Loucy (cell line): ENCODE measurements at regions not wholly inside any gene's neighbourhood (a gene's known extent, or its start where the extent isn't known, plus 50 kb on each side); places are given as distances from the start of the nearest gene placed in this dataset.

Source experiments
- H2AFZ ChIP-seq: fragments of 200-600 bp; sonication (generic); 2 replicates; pipeline ENCODE4 v1.6.0; 2016; ENCODE audit warnings: antibody characterized with exemption, mild to moderate bottlenecking, low read length, moderate library complexity
- H3F3A ChIP-seq: fragments of 200-600 bp; 2 replicates; pipeline ENCODE4 v1.6.0; 2016; ENCODE audit warnings: antibody characterized with exemption, low read depth, mild to moderate bottlenecking
- H3K27me3 ChIP-seq: fragments of 200-600 bp; sonication (generic); 2 replicates; pipeline ENCODE4 v1.6.1; 2014; ENCODE audit warnings: low read length, mild to moderate bottlenecking; ENCODE audit not compliant: insufficient read depth, poor library complexity, severe bottlenecking
- H3K36me3 ChIP-seq: fragments of 200-600 bp; sonication (generic); 2 replicates; pipeline ENCODE4 v1.6.1; 2016; ENCODE audit warnings: low read length; ENCODE audit not compliant: insufficient read depth
- H3K4me1 ChIP-seq: fragments of 200-600 bp; sonication (generic); 2 replicates; pipeline ENCODE4 v1.5.1; 2014; ENCODE audit warnings: low read length, mild to moderate bottlenecking; ENCODE audit not compliant: insufficient read depth, poor library complexity, severe bottlenecking
- H3K4me2 ChIP-seq: fragments of 200-600 bp; sonication (generic); 2 replicates; pipeline ENCODE4 v1.6.0; 2014; ENCODE audit warnings: antibody characterized with exemption, low read length, low read depth, mild to moderate bottlenecking; ENCODE audit not compliant: poor library complexity, severe bottlenecking
- H3K4me3 ChIP-seq: fragments of 200-600 bp; sonication (generic); 2 replicates; pipeline ENCODE4 v1.5.1; 2014; ENCODE audit warnings: low read length, mild to moderate bottlenecking, mixed read lengths; ENCODE audit not compliant: poor library complexity, severe bottlenecking
- H3K79me2 ChIP-seq: fragments of 200-600 bp; sonication (generic); 2 replicates; pipeline ENCODE4 v1.6.1; 2014; ENCODE audit warnings: low read length; ENCODE audit not compliant: insufficient read depth
- H3K9ac ChIP-seq: fragments of 200-600 bp; sonication (generic); 2 replicates; pipeline ENCODE4 v1.6.0; 2014; ENCODE audit warnings: mild to moderate bottlenecking, low read depth, low read length, moderate library complexity; ENCODE audit not compliant: poor library complexity, severe bottlenecking
- H3K9me2 ChIP-seq: fragments of 200-600 bp; sonication (generic); replicated peaks from 2 replicates; pipeline ENCODE4 v1.6.1; 2016; ENCODE audit warnings: low read depth, low read length, mixed read lengths
- H3K9me3 ChIP-seq: fragments of 200-600 bp; sonication (generic); 2 replicates; pipeline ENCODE4 v1.6.1; 2014; ENCODE audit warnings: mild to moderate bottlenecking, antibody characterized with exemption, low read length, low read depth; ENCODE audit not compliant: insufficient read depth
- H4K20me1 ChIP-seq: fragments of 200-600 bp; sonication (generic); 2 replicates; pipeline ENCODE4 v1.6.0; 2014; ENCODE audit warnings: antibody characterized with exemption, low read length, mild to moderate bottlenecking; ENCODE audit not compliant: insufficient read depth, poor library complexity, severe bottlenecking
- CTCF ChIP-seq: fragments of 200-600 bp; sonication (generic); conservative IDR thresholded peaks from 2 replicates; pipeline ENCODE4 v1.5.1; 2014; ENCODE audit warnings: mild to moderate bottlenecking, antibody characterized with exemption, low read length
- EZH2phosphoT487 ChIP-seq: fragments of 200-600 bp; IDR thresholded peaks from 2 replicates; pipeline ENCODE4 v1.6.1; 2018; ENCODE audit warnings: antibody characterized with exemption, mild to moderate bottlenecking, moderate library complexity, borderline replicate concordance

- no peak overlapping the region for H3K4me3 ChIP-seq
- H3K9me3 ChIP-seq = no peaks in the 10 kb centered on the region
- H3K4me1 ChIP-seq = peaks cover 15% of the 10 kb centered on the region
- H3K4me2 ChIP-seq = no peak overlapping the region
- no peak overlapping the region for H2AFZ ChIP-seq
- no peak for TF ChIP-seq EZH2phosphoT487
- TF ChIP-seq CTCF = no peak
- H3F3A ChIP-seq = no peaks in the 10 kb centered on the region; the same call in 1 of the 2 replicates
- H3K9ac ChIP-seq = no peak overlapping the region
- H4K20me1 ChIP-seq = no peaks in the 10 kb centered on the region
- H3K36me3 ChIP-seq = no peaks in the 10 kb centered on the region
- H3K79me2 ChIP-seq = no peaks in the 10 kb centered on the region
- H3K27me3 ChIP-seq = no peaks in the 10 kb centered on the region
- no peaks in the 10 kb centered on the region for H3K9me2 ChIP-seq
These were observed 125.0 kb upstream of the STC2 start for GRCh38 chr5:173453167-173453566.

- no peaks in the 10 kb centered on the region for H3K27me3 ChIP-seq
These were observed 124.1 kb upstream of the STC2 start for GRCh38 chr5:173452119-173452905.

GRCh38 chr5:173451651-173452050 is 123.4 kb upstream of the STC2 start:
- H3F3A ChIP-seq = no peaks in the 10 kb centered on the region; the same call in 1 of the 2 replicates
- no peaks in the 10 kb centered on the region for H3K9me3 ChIP-seq
- H3K4me3 ChIP-seq = no peak overlapping the region
- no peaks in the 10 kb centered on the region for H4K20me1 ChIP-seq
- no peak overlapping the region for H3K9ac ChIP-seq
- H3K27me3 ChIP-seq = no peaks in the 10 kb centered on the region
- no peaks in the 10 kb centered on the region for H3K9me2 ChIP-seq
- H3K4me2 ChIP-seq = no peak overlapping the region
- no peaks in the 10 kb centered on the region for H3K36me3 ChIP-seq
- no peak overlapping the region for H2AFZ ChIP-seq
- TF ChIP-seq EZH2phosphoT487 (no peak), CTCF (no peak)
- peaks cover 7% of the 10 kb centered on the region for H3K4me1 ChIP-seq
- H3K79me2 ChIP-seq = no peaks in the 10 kb centered on the region

More at GRCh38 chr5:173452119-173452905, 124.1 kb upstream of the STC2 start:
- no peak overlapping the region for H3K4me2 ChIP-seq
- TF ChIP-seq EZH2phosphoT487 (no peak), CTCF (no peak)
- H3K36me3 ChIP-seq = no peaks in the 10 kb centered on the region
- H3K9me3 ChIP-seq = no peaks in the 10 kb centered on the region
- H3K4me3 ChIP-seq = no peak overlapping the region
- no peak overlapping the region for H3K9ac ChIP-seq
- H3K4me1 ChIP-seq = peaks cover 13% of the 10 kb centered on the region
- no peaks in the 10 kb centered on the region for H3K79me2 ChIP-seq
- no peaks in the 10 kb centered on the region for H4K20me1 ChIP-seq
- H3F3A ChIP-seq = no peaks in the 10 kb centered on the region; the same call in 1 of the 2 replicates
- no peak overlapping the region for H2AFZ ChIP-seq
- no peaks in the 10 kb centered on the region for H3K9me2 ChIP-seq
